ENCODE measurements at regions not wholly inside any gene's neighbourhood (a gene's known extent, or its start where the extent isn't known, plus 50 kb on each side); places are given as distances from the start of the nearest gene placed in this dataset.

- no peaks in the 10 kb centered on the region for H3K27me3 ChIP-seq
- no peaks in the 10 kb centered on the region for H3K36me3 ChIP-seq
- H3K4me3 ChIP-seq: no peak overlapping the region
- H3K4me1 ChIP-seq: no peaks in the 10 kb centered on the region
- 65 to 80% (median 73%) methylated on average over 1 of the region's 1 CpG for WGBS, 5 donors
- TF ChIP-seq EP300 (IDR thresholded peaks at IDR 0.05) (no peak), POLR2AphosphoS5 (IDR thresholded peaks at IDR 0.05) (no peak), POLR2A (IDR thresholded peaks at IDR 0.05) (no peak), CTCF (IDR thresholded peaks at IDR 0.05) (no peak)
- no peak for DNase-seq
- no peak overlapping the region for H3K27ac ChIP-seq
- intact Hi-C loops (cut with DNase I; ENCODE audit: low total_unique reads): no loop called here
- no peaks in the 10 kb centered on the region for H3K9me3 ChIP-seq
Observed at GRCh38 chr1:108017698-108018097, 52.7 kb upstream of the VAV3 start.

DNA sequence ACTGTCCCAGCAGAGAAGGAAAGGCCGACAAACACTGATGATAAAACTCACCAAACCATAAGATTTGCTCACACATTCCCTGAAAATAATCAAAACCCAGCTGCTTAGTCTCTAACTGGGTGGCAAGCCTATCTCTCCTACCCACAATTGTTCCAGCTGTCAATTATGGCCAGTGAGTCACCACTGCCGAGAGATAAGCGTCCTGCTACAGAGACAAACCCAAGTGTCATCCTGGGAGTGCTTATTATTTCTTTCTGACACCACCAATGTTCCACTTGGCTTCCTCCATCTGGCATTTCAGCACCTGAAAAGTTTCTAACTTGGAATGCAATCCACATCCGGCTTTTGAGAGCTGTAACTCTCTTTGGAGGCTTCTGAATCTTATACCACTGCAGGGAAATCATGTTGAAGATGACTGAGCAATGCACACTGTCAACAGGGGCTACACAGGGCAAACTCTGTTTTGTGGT, 51.5 kb upstream of the VAV3 start:
- no peak for TF ChIP-seq EP300 (IDR thresholded peaks at IDR 0.05)
- TF ChIP-seq POLR2A (IDR thresholded peaks at IDR 0.05): no peak
- no peak for TF ChIP-seq POLR2AphosphoS5 (IDR thresholded peaks at IDR 0.05)
- TF ChIP-seq CTCF (IDR thresholded peaks at IDR 0.05): no peak
- no peaks in the 10 kb centered on the region for H3K9me3 ChIP-seq
- 20 to 37% (median 34%) methylated on average over 4 of the region's 4 CpGs for WGBS, 5 donors
- H3K27ac ChIP-seq: no peak overlapping the region
- no peak overlapping the region for H3K4me3 ChIP-seq
- no peaks in the 10 kb centered on the region for H3K36me3 ChIP-seq
- no peaks in the 10 kb centered on the region for H3K4me1 ChIP-seq
- intact Hi-C loops (cut with DNase I; ENCODE audit: low total_unique reads): no loop called here
- no peaks in the 10 kb centered on the region for H3K27me3 ChIP-seq
- no peak for DNase-seq

Measured in stomach (tissue), 8 donors.